NT2/D1 (cell line): ENCODE measurements at regions not wholly inside any gene's neighbourhood (a gene's known extent, or its start where the extent isn't known, plus 50 kb on each side); places are given as distances from the start of the nearest gene placed in this dataset.

ENCODE experiments used
- YY1 ChIP-seq: IDR thresholded peaks from 2 replicates; pipeline ENCODE4 v1.6.1; 2011; ENCODE audit not compliant: insufficient read length, insufficient read depth
- ZNF274 ChIP-seq: IDR thresholded peaks from 2 replicates; pipeline ENCODE4 v1.6.1; 2011; ENCODE audit warnings: mild to moderate bottlenecking, low read depth, low read length

DNA sequence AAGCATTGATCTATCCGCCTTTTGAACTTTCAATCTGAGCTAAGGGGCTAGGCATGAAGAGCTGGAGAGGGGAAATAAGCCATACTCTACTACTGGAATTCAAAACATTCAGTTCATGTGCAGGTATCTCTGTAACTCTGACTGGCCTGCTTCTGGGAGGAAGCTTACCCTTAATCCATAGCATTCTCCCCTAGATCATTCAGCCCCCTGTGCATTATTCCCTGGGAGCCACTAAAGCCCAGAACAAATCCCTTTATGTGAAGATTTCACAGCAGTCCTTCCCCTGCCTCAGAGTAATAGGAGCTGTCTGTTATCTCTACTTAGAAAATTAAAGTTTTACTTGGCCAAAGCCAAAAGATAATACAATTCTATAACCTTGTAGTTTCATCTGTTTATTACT, 300.7 kb downstream of the SEC16B start:
- TF ChIP-seq ZNF274 (no peak), YY1 (no peak)
